ENCODE measurements at regions not wholly inside any gene's neighbourhood (a gene's known extent, or its start where the extent isn't known, plus 50 kb on each side); places are given as distances from the start of the nearest gene placed in this dataset.

DNA sequence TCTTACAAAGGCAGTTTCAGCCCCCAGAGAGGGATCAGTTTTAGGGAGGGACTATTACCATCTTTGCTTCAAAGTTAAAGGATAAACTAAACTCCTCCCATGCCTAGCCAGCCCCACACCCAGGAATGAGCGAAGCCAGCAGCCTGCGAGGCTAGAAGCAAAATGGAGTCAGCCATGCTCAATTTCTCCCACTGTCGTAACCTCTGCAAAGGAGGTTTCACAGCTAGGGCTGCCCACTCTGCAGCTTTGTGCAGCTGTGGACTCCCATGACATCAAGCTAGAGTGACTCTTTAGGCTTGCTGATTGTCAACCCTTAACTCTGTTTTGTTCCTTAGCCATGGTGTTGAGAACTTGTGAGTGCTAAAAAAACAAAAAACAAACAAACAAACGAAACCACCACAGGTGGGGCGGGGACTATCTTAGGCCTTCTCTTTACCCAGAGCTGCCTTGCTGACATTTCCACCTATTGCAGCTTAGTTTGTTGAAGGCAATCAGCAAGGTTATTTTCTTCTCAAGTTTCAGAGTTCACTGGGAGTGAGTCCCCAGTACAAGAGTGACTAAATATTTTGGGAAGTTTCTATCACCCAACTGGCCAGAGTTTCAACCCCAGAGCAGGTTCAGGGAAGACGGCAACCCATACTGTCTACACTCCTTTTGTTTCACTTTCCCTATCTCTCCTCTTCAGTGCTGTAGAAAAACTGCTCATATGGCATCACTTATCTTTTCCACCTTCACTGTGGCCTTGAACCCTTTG is 592.1 kb downstream of the XIRP2 start:
- TF ChIP-seq, protein P1, sequence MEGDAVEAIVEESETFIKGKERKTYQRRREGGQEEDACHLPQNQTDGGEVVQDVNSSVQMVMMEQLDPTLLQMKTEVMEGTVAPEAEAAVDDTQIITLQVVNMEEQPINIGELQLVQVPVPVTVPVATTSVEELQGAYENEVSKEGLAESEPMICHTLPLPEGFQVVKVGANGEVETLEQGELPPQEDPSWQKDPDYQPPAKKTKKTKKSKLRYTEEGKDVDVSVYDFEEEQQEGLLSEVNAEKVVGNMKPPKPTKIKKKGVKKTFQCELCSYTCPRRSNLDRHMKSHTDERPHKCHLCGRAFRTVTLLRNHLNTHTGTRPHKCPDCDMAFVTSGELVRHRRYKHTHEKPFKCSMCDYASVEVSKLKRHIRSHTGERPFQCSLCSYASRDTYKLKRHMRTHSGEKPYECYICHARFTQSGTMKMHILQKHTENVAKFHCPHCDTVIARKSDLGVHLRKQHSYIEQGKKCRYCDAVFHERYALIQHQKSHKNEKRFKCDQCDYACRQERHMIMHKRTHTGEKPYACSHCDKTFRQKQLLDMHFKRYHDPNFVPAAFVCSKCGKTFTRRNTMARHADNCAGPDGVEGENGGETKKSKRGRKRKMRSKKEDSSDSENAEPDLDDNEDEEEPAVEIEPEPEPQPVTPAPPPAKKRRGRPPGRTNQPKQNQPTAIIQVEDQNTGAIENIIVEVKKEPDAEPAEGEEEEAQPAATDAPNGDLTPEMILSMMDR (IDR thresholded peaks at IDR 0.05 in 4 of 5, conservative IDR thresholded peaks at IDR 0.05 in 1 of 5), result no peak
- TF ChIP-seq POLR2A (IDR thresholded peaks at IDR 0.05), result no peak

All from gastrocnemius medialis (tissue), 4 donors.